IMR-90 (cell line): ENCODE measurements at regions not wholly inside any gene's neighbourhood (a gene's known extent, or its start where the extent isn't known, plus 50 kb on each side); places are given as distances from the start of the nearest gene placed in this dataset.

Experiments used
- ATAC-seq: fragments of 200-7000 bp; cut with Tn5 transposase; 2 replicates; pipeline ENCODE4 v1.9.1; 2020; ENCODE audit warnings: low read depth, mild to moderate bottlenecking, moderate library complexity
- BruUV-seq: library from RNA; stranded (reverse); fragments of 400-500 nt; replicated peaks from 2 replicates; lab custom pipeline; 2021; lab: Mats Ljungman, UMichigan
- CTCF ChIA-PET: fragments of 300-600 bp; formaldehyde crosslinking; extraction: SDS; loops from one replicate; lab custom pipeline; 2021; ENCODE audit warnings: antibody characterized with exemption; lab: Yijun Ruan, JAX
- POLR2A ChIA-PET: fragments of 300-600 bp; sonication (Branson Sonifier 250); formaldehyde crosslinking; loops from one replicate; lab custom pipeline; 2022; ENCODE audit warnings: antibody characterized with exemption; ENCODE audit not compliant: unreplicated experiment; lab: Charles Lee
- DNase-seq: peaks from one replicate; pipeline ENCODE4 v3.0.0; 2013
- H2AFZ ChIP-seq: replicated peaks from 2 replicates; pipeline ENCODE3; 2013; ENCODE audit warnings: low read length, mild to moderate bottlenecking; ENCODE audit not compliant: poor library complexity
- H2AK5ac ChIP-seq: 2 replicates; pipeline ENCODE4 v1.6.1; 2013; ENCODE audit warnings: low read depth, low read length, inconsistent platforms
- H2AK9ac ChIP-seq: replicated peaks from 2 replicates; pipeline ENCODE3; 2013; ENCODE audit warnings: mild to moderate bottlenecking, low read depth, low read length, moderate library complexity; ENCODE audit not compliant: poor library complexity
- H2BK120ac ChIP-seq: 2 replicates; pipeline ENCODE4 v1.6.1; 2013; ENCODE audit warnings: low read depth, low read length, inconsistent platforms
- H2BK15ac ChIP-seq: 3 replicates; pipeline ENCODE4 v1.6.1; 2013; ENCODE audit warnings: low read depth, low read length, inconsistent platforms
- H2BK20ac ChIP-seq: 2 replicates; pipeline ENCODE4 v1.6.1; 2013; ENCODE audit warnings: low read depth, mild to moderate bottlenecking, inconsistent platforms, low read length, moderate library complexity
- H2BK5ac ChIP-seq: 2 replicates; pipeline ENCODE4 v1.6.1; 2013; ENCODE audit warnings: mild to moderate bottlenecking, low read depth, low read length, inconsistent platforms; ENCODE audit not compliant: poor library complexity, severe bottlenecking
- H3K14ac ChIP-seq: replicated peaks from 2 replicates; pipeline ENCODE4 v1.6.1; 2013; ENCODE audit warnings: low read depth, low read length, inconsistent platforms
- H3K18ac ChIP-seq: 2 replicates; pipeline ENCODE4 v1.6.1; 2013; ENCODE audit warnings: low read depth, low read length, control low read depth
- H3K23ac ChIP-seq: 2 replicates; pipeline ENCODE4 v1.6.1; 2013; ENCODE audit warnings: low read depth, low read length, inconsistent platforms
- H3K27ac ChIP-seq: 2 replicates; pipeline ENCODE4 v1.5.1; 2013; ENCODE audit warnings: mild to moderate bottlenecking, control low read depth, low read length; ENCODE audit not compliant: insufficient read depth
- H3K27me3 ChIP-seq: 2 replicates; pipeline ENCODE4 v1.6.1; 2013; ENCODE audit warnings: low read length; ENCODE audit not compliant: control insufficient read depth, insufficient read depth
- H3K36me3 ChIP-seq: 2 replicates; pipeline ENCODE4 v1.6.1; 2013; ENCODE audit warnings: low read length, mixed read lengths; ENCODE audit not compliant: control insufficient read depth, insufficient read depth
- H3K4ac ChIP-seq: 2 replicates; pipeline ENCODE4 v1.6.1; 2013; ENCODE audit warnings: low read depth, low read length, inconsistent platforms
- H3K4me1 ChIP-seq: 2 replicates; pipeline ENCODE4 v1.6.1; 2013; ENCODE audit warnings: low read length, mixed read lengths; ENCODE audit not compliant: control insufficient read depth, insufficient read depth
- H3K4me2 ChIP-seq: 2 replicates; pipeline ENCODE4 v1.6.1; 2013; ENCODE audit warnings: low read depth, mild to moderate bottlenecking, control low read depth, low read length, moderate library complexity
- H3K4me3 ChIP-seq: 2 replicates; pipeline ENCODE4 v1.5.1; 2013; ENCODE audit warnings: low read depth, mild to moderate bottlenecking, control low read depth, low read length, moderate library complexity; ENCODE audit not compliant: insufficient read depth
- H3K56ac ChIP-seq: 2 replicates; pipeline ENCODE4 v1.6.1; 2013; ENCODE audit warnings: low read length, inconsistent platforms; ENCODE audit not compliant: insufficient read depth; ENCODE audit errors: extremely low read depth
- H3K79me1 ChIP-seq, 2 experiments: 2 replicates each; pipeline ENCODE4 v1.6.1; 2013; ENCODE audit warnings: low read length in 2 of 2, inconsistent platforms in 1 of 2, low read depth in 1 of 2
- H3K9ac ChIP-seq: 2 replicates; pipeline ENCODE4 v1.6.1; 2013; ENCODE audit warnings: low read depth, low read length, control low read depth
- H3K9me1 ChIP-seq: 2 replicates; pipeline ENCODE4 v1.6.1; 2013; ENCODE audit warnings: low read length, inconsistent platforms; ENCODE audit not compliant: insufficient read depth
- H3K9me3 ChIP-seq: 2 replicates; pipeline ENCODE4 v1.6.1; 2013; ENCODE audit warnings: low read length; ENCODE audit not compliant: control insufficient read depth, insufficient read depth
- H4K20me1 ChIP-seq: 2 replicates; pipeline ENCODE4 v1.6.1; 2013; ENCODE audit warnings: low read length, inconsistent platforms; ENCODE audit not compliant: insufficient read depth
- H4K5ac ChIP-seq: 2 replicates; pipeline ENCODE4 v1.6.1; 2013; ENCODE audit warnings: mild to moderate bottlenecking, low read depth, low read length, control low read depth
- H4K8ac ChIP-seq, 2 experiments: 2 replicates each; pipeline ENCODE4 v1.6.1; 2013; ENCODE audit warnings: low read depth in 2 of 2, low read length in 2 of 2, control low read depth in 1 of 2, inconsistent platforms in 1 of 2
- H4K91ac ChIP-seq: 2 replicates; pipeline ENCODE4 v1.6.1; 2013; ENCODE audit warnings: low read depth, low read length, inconsistent platforms; ENCODE audit not compliant: insufficient read depth
- BHLHE40 ChIP-seq: fragments of 150-350 bp; IDR thresholded peaks from 2 replicates; pipeline ENCODE4 v1.6.1; 2016; ENCODE audit warnings: mild to moderate bottlenecking, low read depth, low read length
- CEBPB ChIP-seq: IDR thresholded peaks from 2 replicates; pipeline ENCODE4 v1.6.1; 2012; ENCODE audit warnings: low read depth, low read length, improper control_type of control experiment
- CHD1 ChIP-seq: IDR thresholded peaks from 2 replicates; pipeline ENCODE4 v1.6.1; 2012; ENCODE audit warnings: low read depth, low read length, improper control_type of control experiment
- ELK1 ChIP-seq: fragments of 150-350 bp; IDR thresholded peaks from 2 replicates; pipeline ENCODE4 v1.6.1; 2016; ENCODE audit warnings: low read depth, mild to moderate bottlenecking, low read length, moderate library complexity, borderline replicate concordance
- MAFK ChIP-seq: IDR thresholded peaks from 2 replicates; pipeline ENCODE4 v1.6.1; 2012; ENCODE audit warnings: low read depth, low read length, improper control_type of control experiment
- MAZ ChIP-seq: IDR thresholded peaks from 2 replicates; pipeline ENCODE4 v1.6.1; 2012; ENCODE audit warnings: low read depth, mild to moderate bottlenecking, low read length, improper control_type of control experiment, moderate library complexity, borderline replicate concordance
- MXI1 ChIP-seq: IDR thresholded peaks from 2 replicates; pipeline ENCODE4 v1.6.1; 2012; ENCODE audit warnings: low read depth, mild to moderate bottlenecking, low read length, moderate library complexity, borderline replicate concordance
- NFE2L2 ChIP-seq: fragments of 150-350 bp; IDR thresholded peaks from 2 replicates; pipeline ENCODE4 v1.6.1; 2016; ENCODE audit warnings: low read depth, mild to moderate bottlenecking, low read length
- POLR2A ChIP-seq: IDR thresholded peaks from 2 replicates; pipeline ENCODE4 v1.6.1; 2012; ENCODE audit warnings: mild to moderate bottlenecking, low read depth, low read length
- RAD21 ChIP-seq: IDR thresholded peaks from 2 replicates; pipeline ENCODE4 v1.6.1; 2012; ENCODE audit warnings: low read length, improper control_type of control experiment
- RCOR1 ChIP-seq: IDR thresholded peaks from 2 replicates; pipeline ENCODE4 v1.6.1; 2012; ENCODE audit warnings: mild to moderate bottlenecking, low read length, improper control_type of control experiment; ENCODE audit not compliant: insufficient replicate concordance
- USF2 ChIP-seq: fragments of 150-350 bp; IDR thresholded peaks from 2 replicates; pipeline ENCODE4 v1.6.1; 2017; ENCODE audit warnings: mild to moderate bottlenecking, antibody characterized with exemption, low read length, low read depth
- WGBS, 2 experiments: methylation state at CpG; one replicate each; pipeline versions ENCODE4 v1.1.5 to v1.1.7; 2013; ENCODE audit warnings: missing lambda C conversion rate in 2 of 2; ENCODE audit not compliant: insufficient read length in 1 of 2; ENCODE audit errors: extremely low coverage in 2 of 2; 5-methylcytosine and 5-hydroxymethylcytosine counted together
- dilution Hi-C: fragments of 300-500 bp; cut with HindIII; formaldehyde crosslinking; loops from one replicate; pipeline ENCODE4 v1.14.3; 2018; ENCODE audit warnings: low sequenced_read_pairs; ENCODE audit not compliant: unreplicated experiment
- in situ Hi-C: fragments of 300-500 bp; cut with MboI; formaldehyde crosslinking; loops from 3 replicates; pipeline ENCODE4 v1.14.3; 2019; ENCODE audit warnings: low sequenced_read_pairs, inconsistent platforms, mixed read lengths
- intact Hi-C: fragments of 100-400 bp; cut with micrococcal nuclease; formaldehyde crosslinking; loops from 2 replicates; pipeline ENCODE4 v1.10.0; 2022

DNA sequence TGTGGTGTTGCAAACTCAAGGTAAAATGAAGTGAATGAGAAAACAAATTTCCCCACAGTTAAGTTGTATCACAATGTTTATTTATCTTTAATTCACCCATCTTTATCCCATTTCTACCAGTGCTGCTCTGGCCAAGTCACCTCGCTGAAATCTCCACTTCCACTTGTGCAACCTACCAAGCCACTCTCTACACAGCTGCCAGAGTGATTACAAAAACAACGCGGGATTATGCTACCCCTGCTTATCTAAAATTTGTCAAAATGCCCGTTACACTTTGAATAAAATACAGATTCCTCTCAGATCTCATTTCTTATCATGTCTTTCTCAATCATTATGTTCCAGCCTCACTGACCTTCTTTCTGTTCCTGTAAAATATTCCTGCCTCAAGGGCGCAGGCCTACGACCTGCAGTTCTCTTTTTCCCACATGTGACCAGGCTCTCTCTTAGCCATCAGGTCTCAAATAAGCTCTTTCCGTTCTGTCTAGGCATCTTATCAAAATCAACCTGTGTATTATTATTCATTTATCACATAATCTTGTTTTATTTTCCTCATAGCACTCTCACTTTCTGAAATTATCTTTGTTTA, 95.6 kb downstream of the NTMT2 start:
- Histone ChIP-seq H3K27ac (no peak overlapping the region), H2BK120ac (no peak overlapping the region), H3K79me1 (no peaks in the 10 kb centered on the region), H3K27me3 (no peaks in the 10 kb centered on the region), H2AK5ac (no peak overlapping the region), H4K91ac (no peak overlapping the region), H4K5ac (no peak overlapping the region), H3K4me3 (no peak overlapping the region), H3K23ac (no peak overlapping the region), H3K9me3 (no peaks in the 10 kb centered on the region), H3K9me1 (no peaks in the 10 kb centered on the region), H3K4ac (no peak overlapping the region), H3K36me3 (no peaks in the 10 kb centered on the region), H3K14ac (no peak overlapping the region), H2AK9ac (no peak overlapping the region), H4K8ac (no peak overlapping the region), H3K18ac (no peak overlapping the region), H2BK15ac (no peak overlapping the region), H4K20me1 (no peaks in the 10 kb centered on the region), H2BK20ac (no peak overlapping the region), H2AFZ (no peak overlapping the region), H3K9ac (no peak overlapping the region), H3K56ac (no peak overlapping the region), H3K4me2 (no peak overlapping the region), H2BK5ac (no peak overlapping the region), H3K4me1 (no peaks in the 10 kb centered on the region)
- ChIA-PET CTCF (no interaction called here), POLR2A (no interaction called here)
- ATAC-seq (no peak), DNase-seq (no peak)
- dilution Hi-C loops: no loop called here
- in situ Hi-C loops: no loop called here
- no TSS peak for BruUV-seq
- intact Hi-C loops: no loop called here
- WGBS, 2 experiments: 45% methylated on average over 4 of the region's 7 CpGs; no CpG with 5 or more reads in 1 of the 2 experiments
- no peak for TF ChIP-seq MXI1
- no peak for TF ChIP-seq MAZ
- TF ChIP-seq ELK1: no peak
- no peak for TF ChIP-seq MAFK
- TF ChIP-seq POLR2A: no peak
- TF ChIP-seq RAD21: no peak
- TF ChIP-seq NFE2L2: no peak
- TF ChIP-seq CEBPB: no peak
- TF ChIP-seq RCOR1: no peak
- TF ChIP-seq BHLHE40: no peak
- TF ChIP-seq CHD1: no peak
- TF ChIP-seq USF2: no peak
